ENCODE measurements at regions not wholly inside any gene's neighbourhood (a gene's known extent, or its start where the extent isn't known, plus 50 kb on each side); places are given as distances from the start of the nearest gene placed in this dataset.

DNA sequence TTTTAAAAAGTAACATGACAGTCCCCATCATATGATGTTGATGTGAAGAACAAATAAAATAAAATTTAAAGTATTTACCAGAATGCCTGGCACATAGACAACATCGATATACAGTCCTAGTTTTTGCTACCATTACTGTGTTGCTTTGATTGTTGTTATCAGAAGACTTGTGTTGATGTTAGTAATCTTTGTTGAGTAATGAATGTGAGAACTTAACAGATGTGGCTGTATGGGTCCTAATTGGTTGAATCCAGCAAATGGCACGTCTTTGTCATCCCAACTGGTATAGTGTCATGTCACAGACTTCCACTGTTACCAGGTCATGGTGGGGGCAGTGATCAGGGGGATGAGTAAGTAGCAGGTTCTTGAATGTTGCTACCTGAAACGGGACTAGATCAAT lies 1151.4 kb upstream of the CDH8 start:
- WGBS, 2 donors (ENCODE audit: low coverage in 1 of 2) = 53 to 83% methylated on average over 2 to 3 of the region's 3 CpGs
- Histone ChIP-seq H3K27me3 (no peaks in the 10 kb centered on the region), H3K4me3 (no peak overlapping the region), H3K27ac (peak overlapping the region in 1 of 4 donors; percentile 30), H3K4me1 (peaks cover 0 to 2% (median 0%) of the 10 kb centered on the region in 4 donors), H3K36me3 (no peaks in the 10 kb centered on the region), H3K9me3 (no peaks in the 10 kb centered on the region)
- in situ Hi-C loops (cut with MboI; ENCODE audit: low pct_ligation_motif_present in 1 of 4, low pct_unique_long_range_greater_than_20kb in 1 of 4, low sequenced_read_pairs in 3 of 4) = no loop called here
- TF ChIP-seq POLR2AphosphoS5 (IDR thresholded peaks at IDR 0.05) = no peak
- TF ChIP-seq POLR2A (IDR thresholded peaks at IDR 0.05) = no peak
- TF ChIP-seq CTCF (IDR thresholded peaks at IDR 0.05) = no peak
- intact Hi-C loops (cut with DNase I; ENCODE audit: low total_unique reads) = no loop called here
- no peak for DNase-seq

DNA sequence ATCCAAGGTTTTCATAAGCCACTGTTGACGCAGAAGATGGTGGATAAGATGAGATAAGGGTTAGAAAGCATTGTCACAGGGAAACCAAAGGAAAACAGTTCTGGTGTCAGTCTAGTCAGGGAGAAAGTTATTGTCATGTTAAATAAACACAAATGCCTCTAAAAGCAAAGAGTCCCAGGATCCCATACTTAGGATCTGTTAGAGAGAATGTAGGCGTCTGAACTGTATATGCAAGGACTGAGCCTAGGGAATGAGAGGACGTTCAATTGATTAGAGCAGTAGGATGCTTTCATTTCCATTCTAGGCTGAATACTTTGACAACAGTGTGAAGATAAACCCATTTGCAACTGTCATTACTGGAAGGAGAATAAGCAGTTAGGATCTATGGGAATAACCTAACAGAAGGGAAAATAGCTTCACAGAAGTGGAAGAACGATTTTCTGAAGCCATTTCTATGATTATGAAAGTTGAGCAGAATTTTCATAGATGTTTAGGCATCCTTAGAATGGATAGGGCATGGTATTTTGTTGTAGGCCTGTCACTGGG lies 1149.1 kb upstream of the CDH8 start:
- TF ChIP-seq EP300 (IDR thresholded peaks at IDR 0.05; ENCODE audit: low read depth) = no peak
- TF ChIP-seq CTCF (IDR thresholded peaks at IDR 0.05) = no peak
- TF ChIP-seq POLR2A (IDR thresholded peaks at IDR 0.05) = no peak
- no peak for TF ChIP-seq POLR2AphosphoS5 (IDR thresholded peaks at IDR 0.05)

GRCh38 chr16:63183743-63184142 lies 1147.5 kb upstream of the CDH8 start:
- Histone ChIP-seq H3K9me3 (no peaks in the 10 kb centered on the region), H3K4me3 (no peak overlapping the region), H3K27ac (no peak overlapping the region), H3K36me3 (no peaks in the 10 kb centered on the region), H3K27me3 (no peaks in the 10 kb centered on the region), H3K4me1 (peaks cover 0 to 2% (median 0%) of the 10 kb centered on the region in 4 donors)
- TF ChIP-seq POLR2A (IDR thresholded peaks at IDR 0.05) (no peak), EP300 (IDR thresholded peaks at IDR 0.05; ENCODE audit: low read depth) (no peak), CTCF (IDR thresholded peaks at IDR 0.05) (no peak), POLR2AphosphoS5 (IDR thresholded peaks at IDR 0.05) (no peak)
- WGBS, 2 donors (ENCODE audit: low coverage in 1 of 2) = 29 to 48% methylated on average over 2 of the region's 2 CpGs
- no peak for DNase-seq
- in situ Hi-C loops (cut with MboI; ENCODE audit: low pct_ligation_motif_present in 1 of 4, low pct_unique_long_range_greater_than_20kb in 1 of 4, low sequenced_read_pairs in 3 of 4) (no loop called here), intact Hi-C loops (cut with DNase I; ENCODE audit: low total_unique reads) (no loop called here)

More for the DNA sequence above, 1149.1 kb upstream of the CDH8 start:
- Histone ChIP-seq H3K9me3 (no peaks in the 10 kb centered on the region), H3K36me3 (no peaks in the 10 kb centered on the region), H3K4me1 (peaks cover 0 to 2% (median 0%) of the 10 kb centered on the region in 4 donors), H3K4me3 (no peak overlapping the region), H3K27ac (no peak overlapping the region), H3K27me3 (no peaks in the 10 kb centered on the region)
- intact Hi-C loops (cut with DNase I; ENCODE audit: low total_unique reads) = no loop called here
- WGBS, 2 donors (ENCODE audit: low coverage in 1 of 2) = 45 to 46% methylated on average over 4 of the region's 4 CpGs
- no peak for DNase-seq
- in situ Hi-C loops (cut with MboI; ENCODE audit: low pct_ligation_motif_present in 1 of 4, low pct_unique_long_range_greater_than_20kb in 1 of 4, low sequenced_read_pairs in 3 of 4) = no loop called here

- Histone ChIP-seq H3K36me3 (no peaks in the 10 kb centered on the region), H3K27ac (no peak overlapping the region), H3K9me3 (no peaks in the 10 kb centered on the region), H3K4me3 (no peak overlapping the region), H3K27me3 (no peaks in the 10 kb centered on the region), H3K4me1 (no peaks in the 10 kb centered on the region)
- no peak for DNase-seq
- TF ChIP-seq POLR2A (IDR thresholded peaks at IDR 0.05) (no peak), CTCF (IDR thresholded peaks at IDR 0.05) (no peak), EP300 (IDR thresholded peaks at IDR 0.05; ENCODE audit: low read depth) (no peak), POLR2AphosphoS5 (IDR thresholded peaks at IDR 0.05) (no peak)
- in situ Hi-C loops (cut with MboI; ENCODE audit: low pct_ligation_motif_present in 1 of 4, low pct_unique_long_range_greater_than_20kb in 1 of 4, low sequenced_read_pairs in 3 of 4) = no loop called here
- intact Hi-C loops (cut with DNase I; ENCODE audit: low total_unique reads) = no loop called here
Observed at GRCh38 chr16:63175313-63175712, 1139.1 kb upstream of the CDH8 start.

Measured in transverse colon (tissue), 4 donors.